ENCODE measurements at regions not wholly inside any gene's neighbourhood (a gene's known extent, or its start where the extent isn't known, plus 50 kb on each side); places are given as distances from the start of the nearest gene placed in this dataset.
A peak's percentile ranks its signal among the peaks of the same experiment; 100 is the strongest.

GRCh38 chr6:122308074-122308473 lies 91.4 kb upstream of the HSF2 start:
- H3K27ac ChIP-seq: no peak overlapping the region
- no peaks in the 10 kb centered on the region for H3K4me1 ChIP-seq
- no peaks in the 10 kb centered on the region for H3K27me3 ChIP-seq
- 88 to 90% methylated on average over 4 of the region's 4 CpGs for WGBS, 2 donors
- TF ChIP-seq POLR2A (IDR thresholded peaks at IDR 0.05): no peak
- TF ChIP-seq EP300 (IDR thresholded peaks at IDR 0.05): no peak
- no peak for TF ChIP-seq CTCF (IDR thresholded peaks at IDR 0.05)
- DNase-seq (ENCODE audit: low spot score in 2 of 2): no peak
- H3K36me3 ChIP-seq: no peaks in the 10 kb centered on the region
- H3K9me3 ChIP-seq: peaks cover 0 to 12% (median 0%) of the 10 kb centered on the region in 4 donors
- H3K4me3 ChIP-seq: no peak overlapping the region

GRCh38 chr6:122315842-122316241 lies 83.6 kb upstream of the HSF2 start:
- H3K27me3 ChIP-seq: no peaks in the 10 kb centered on the region
- H3K9me3 ChIP-seq: peaks cover 0 to 11% (median 2%) of the 10 kb centered on the region in 4 donors
- no peak overlapping the region for H3K27ac ChIP-seq
- no peaks in the 10 kb centered on the region for H3K4me1 ChIP-seq
- DNase-seq (ENCODE audit: low spot score in 2 of 2): no peak
- TF ChIP-seq POLR2A (IDR thresholded peaks at IDR 0.05) (no peak), EP300 (IDR thresholded peaks at IDR 0.05) (no peak), CTCF (IDR thresholded peaks at IDR 0.05) (no peak)
- H3K36me3 ChIP-seq: no peaks in the 10 kb centered on the region
- no peak overlapping the region for H3K4me3 ChIP-seq
- 68 to 82% methylated on average over 1 of the region's 1 CpG for WGBS, 2 donors

GRCh38 chr6:122322824-122323223 lies 76.6 kb upstream of the HSF2 start:
- 1 to 4% methylated on average over 3 of the region's 3 CpGs for WGBS, 2 donors
- H3K9me3 ChIP-seq: no peaks in the 10 kb centered on the region
- H3K36me3 ChIP-seq: no peaks in the 10 kb centered on the region
- H3K4me1 ChIP-seq: peaks cover 0 to 4% (median 0%) of the 10 kb centered on the region in 4 donors
- DNase-seq (ENCODE audit: low spot score in 2 of 2): no peak
- no peak for TF ChIP-seq POLR2A (IDR thresholded peaks at IDR 0.05)
- peak in 1 of 2 donors; percentile 17 for TF ChIP-seq EP300 (IDR thresholded peaks at IDR 0.05)
- H3K27ac ChIP-seq: peak overlapping the region in 1 of 4 donors; percentile 18
- no peaks in the 10 kb centered on the region for H3K27me3 ChIP-seq
- peak overlapping the region; percentile 13 to 48 (median 30) for H3K4me3 ChIP-seq

GRCh38 chr6:122323361-122323760 lies 76.1 kb upstream of the HSF2 start:
- DNase-seq (ENCODE audit: low spot score in 2 of 2): no peak
- H3K27ac ChIP-seq: peak overlapping the region in 1 of 4 donors; percentile 18
- H3K9me3 ChIP-seq: no peaks in the 10 kb centered on the region
- peak overlapping the region in 3 of 4 donors; percentile 13 to 48 (median 32) for H3K4me3 ChIP-seq
- no peaks in the 10 kb centered on the region for H3K36me3 ChIP-seq
- H3K4me1 ChIP-seq: peaks cover 0 to 4% (median 0%) of the 10 kb centered on the region in 4 donors
- TF ChIP-seq EP300 (IDR thresholded peaks at IDR 0.05): no peak
- TF ChIP-seq CTCF (IDR thresholded peaks at IDR 0.05): no peak
- no peak for TF ChIP-seq POLR2A (IDR thresholded peaks at IDR 0.05)
- WGBS, 2 donors: 23 to 26% methylated on average over 2 of the region's 2 CpGs
- no peaks in the 10 kb centered on the region for H3K27me3 ChIP-seq

DNA sequence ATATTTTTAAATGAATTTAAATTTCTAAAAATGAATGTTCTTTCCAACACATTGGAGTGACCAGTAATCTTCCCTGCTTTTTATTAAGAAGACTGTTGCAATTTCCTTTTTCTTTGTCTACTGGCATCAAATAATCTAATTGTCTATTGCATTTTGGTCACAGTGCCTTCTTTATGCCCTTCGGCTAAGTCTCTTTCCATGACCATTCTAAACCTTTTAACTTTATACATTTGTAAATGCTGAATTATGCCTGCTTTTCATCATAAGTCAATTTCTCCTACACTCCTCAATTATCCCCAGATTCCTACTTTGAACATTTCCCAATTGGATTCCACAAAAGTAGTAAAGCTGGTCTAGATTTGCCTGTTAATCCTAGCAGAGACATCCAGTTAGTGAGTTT lies 69.1 kb upstream of the HSF2 start:
- Histone ChIP-seq H3K4me3 (no peak overlapping the region), H3K9me3 (no peaks in the 10 kb centered on the region), H3K36me3 (no peaks in the 10 kb centered on the region), H3K27ac (no peak overlapping the region), H3K4me1 (no peaks in the 10 kb centered on the region), H3K27me3 (no peaks in the 10 kb centered on the region)
- WGBS, 2 donors: 23 to 31% methylated on average over 1 of the region's 1 CpG
- no peak for DNase-seq (ENCODE audit: low spot score in 2 of 2)
- TF ChIP-seq POLR2A (IDR thresholded peaks at IDR 0.05) (no peak), EP300 (IDR thresholded peaks at IDR 0.05) (no peak), CTCF (IDR thresholded peaks at IDR 0.05) (no peak)

- no peak for DNase-seq (ENCODE audit: low spot score in 2 of 2)
- Histone ChIP-seq H3K27ac (no peak overlapping the region), H3K9me3 (no peaks in the 10 kb centered on the region), H3K27me3 (no peaks in the 10 kb centered on the region), H3K4me1 (no peaks in the 10 kb centered on the region), H3K4me3 (no peak overlapping the region), H3K36me3 (no peaks in the 10 kb centered on the region)
- no peak for TF ChIP-seq EP300 (IDR thresholded peaks at IDR 0.05)
- no peak for TF ChIP-seq POLR2A (IDR thresholded peaks at IDR 0.05)
- TF ChIP-seq CTCF (IDR thresholded peaks at IDR 0.05): no peak
- 57 to 60% methylated on average over 3 of the region's 3 CpGs for WGBS, 2 donors
Measured at GRCh38 chr6:122337645-122338044, 61.8 kb upstream of the HSF2 start.

Measured in tibial nerve (tissue), 4 donors.